ENCODE measurements at regions not wholly inside any gene's neighbourhood (a gene's known extent, or its start where the extent isn't known, plus 50 kb on each side); places are given as distances from the start of the nearest gene placed in this dataset.

DNA sequence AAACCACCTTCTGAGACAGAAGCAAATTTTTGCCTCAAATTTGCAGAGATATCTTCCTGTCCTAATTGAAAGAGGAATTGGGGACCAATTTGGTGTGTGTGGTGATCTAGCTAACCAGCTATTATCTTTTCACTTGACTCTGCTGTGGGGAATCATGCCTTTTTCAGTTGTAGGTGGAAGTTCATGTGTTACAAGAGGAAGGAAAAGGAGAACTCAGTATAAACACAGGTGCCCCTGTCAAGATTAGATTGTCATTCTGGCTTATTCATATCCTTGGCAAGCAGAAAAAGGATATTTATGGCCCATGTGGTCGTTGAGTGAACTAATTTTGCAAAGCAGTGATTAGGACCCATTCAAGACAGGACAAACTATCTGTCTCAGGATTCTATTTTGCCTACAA lies 336.8 kb upstream of the SLC30A5 start:
- ATAC-seq = no peak

DNA sequence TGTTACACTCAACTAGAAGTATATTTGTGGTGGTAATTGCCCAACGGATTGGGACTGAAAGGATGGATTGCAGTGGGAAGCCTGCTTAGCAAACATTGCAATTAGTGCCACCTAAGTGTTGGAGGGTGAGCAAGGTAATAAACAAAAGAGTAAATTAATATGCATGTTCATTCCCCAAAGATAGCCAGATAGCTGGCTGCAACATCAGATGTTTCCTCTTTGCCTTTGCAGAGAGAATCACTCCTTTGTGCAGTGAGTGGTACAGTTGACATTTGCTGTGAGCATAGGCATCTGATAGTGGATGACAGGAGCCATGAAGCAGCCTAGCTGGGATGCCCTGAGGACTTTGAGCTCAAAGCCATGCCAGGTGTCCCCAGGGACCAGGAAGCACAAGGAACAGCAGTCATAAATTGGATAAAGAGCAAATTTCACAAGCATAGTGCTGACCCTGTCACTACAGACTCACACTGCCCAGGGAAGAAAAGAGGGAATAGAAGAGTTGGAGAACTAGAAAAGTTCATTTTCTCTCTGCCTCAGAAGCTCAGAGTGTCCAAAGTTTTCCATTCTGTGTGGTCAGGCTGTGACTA lies 336.1 kb upstream of the SLC30A5 start:
- no peak for ATAC-seq

- ATAC-seq = no peak
Observed at GRCh38 chr5:68759593-68759992, 334.2 kb upstream of the SLC30A5 start.

DNA sequence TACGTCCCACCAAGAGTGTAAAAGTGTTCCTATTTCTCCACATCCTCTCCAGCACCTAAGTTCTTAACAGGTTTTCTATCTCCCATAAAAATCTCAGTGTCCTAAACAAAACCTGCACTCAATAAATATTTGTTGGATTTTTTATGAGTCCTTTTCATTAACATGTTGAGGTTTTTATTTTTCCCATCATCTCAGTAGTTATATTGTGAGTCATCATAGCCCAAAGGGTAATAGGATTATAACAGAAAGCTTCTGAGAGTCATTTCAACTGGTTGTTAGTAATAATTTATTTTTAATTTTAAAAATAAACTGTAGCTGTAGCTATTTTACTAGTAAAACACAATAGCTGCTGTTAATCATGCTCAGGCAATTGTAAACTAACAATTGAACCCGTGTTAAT lies 331.6 kb upstream of the SLC30A5 start:
- no peak for ATAC-seq

DNA sequence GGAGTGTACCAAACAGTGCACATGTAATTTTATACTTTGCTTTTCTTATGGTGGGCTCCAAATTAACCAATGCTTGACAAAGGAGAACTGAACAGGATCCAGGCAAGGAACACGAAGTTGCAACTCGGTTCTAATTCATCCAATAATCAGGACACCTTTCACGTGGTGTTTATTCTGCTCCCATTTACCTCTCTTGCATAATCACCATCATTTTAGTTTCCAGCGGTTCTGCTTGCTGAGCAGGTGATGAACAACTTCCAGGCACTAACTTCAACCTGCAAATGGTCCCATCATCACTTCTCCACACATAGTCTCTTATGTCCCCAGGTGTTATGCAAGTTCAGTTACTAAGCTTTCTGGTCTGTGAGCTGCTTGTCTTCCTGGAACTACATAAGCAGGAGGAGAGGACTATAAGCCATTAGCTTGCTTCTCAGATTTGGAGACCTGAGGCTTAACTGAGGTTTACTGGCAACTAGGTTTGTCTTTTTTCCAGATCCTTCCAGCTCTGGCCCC lies 326.8 kb upstream of the SLC30A5 start:
- no peak for ATAC-seq

- no peak for ATAC-seq
Observed at GRCh38 chr5:68770551-68770950, 323.3 kb upstream of the SLC30A5 start.

GRCh38 chr5:68771221-68771620 lies 322.6 kb upstream of the SLC30A5 start:
- no peak for ATAC-seq

DNA sequence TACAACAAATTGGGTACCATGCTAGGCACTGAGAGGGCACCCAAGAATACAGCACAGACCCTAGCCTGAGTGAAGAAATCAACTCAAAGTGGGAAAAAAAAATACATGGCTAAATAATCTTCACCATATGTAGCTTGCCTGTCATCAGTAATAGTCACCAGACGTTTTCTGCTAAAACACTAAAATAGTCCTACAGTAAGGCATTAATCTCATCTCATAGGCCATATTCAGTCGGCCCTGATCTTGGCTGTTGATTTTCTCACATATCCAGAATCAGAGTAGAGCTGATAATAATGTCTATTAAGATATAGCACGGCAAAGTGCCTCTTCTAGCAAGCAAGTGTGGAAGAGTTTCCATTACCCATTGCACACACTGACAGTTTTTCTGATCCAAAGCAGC lies 322.1 kb upstream of the SLC30A5 start:
- no peak for ATAC-seq

DNA sequence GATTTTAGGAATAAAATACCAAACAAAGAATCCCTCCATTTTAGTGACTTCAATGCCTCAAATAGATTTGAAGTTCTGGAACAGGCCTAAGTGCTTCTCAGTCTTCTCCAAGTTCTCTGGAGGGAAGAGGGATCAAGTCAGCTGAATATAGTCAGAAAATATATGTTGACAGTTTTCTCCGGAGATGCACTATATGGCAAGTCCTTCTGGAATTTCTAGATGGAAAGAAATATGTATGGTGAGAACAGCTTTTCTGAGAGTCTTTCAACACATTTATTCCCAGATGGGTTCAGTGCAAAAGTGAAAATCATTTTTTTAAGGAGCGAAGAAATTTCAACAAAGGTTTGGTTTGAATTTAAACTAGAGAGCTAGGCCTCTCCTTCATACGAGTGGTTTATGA lies 317.4 kb upstream of the SLC30A5 start:
- ATAC-seq = no peak

DNA sequence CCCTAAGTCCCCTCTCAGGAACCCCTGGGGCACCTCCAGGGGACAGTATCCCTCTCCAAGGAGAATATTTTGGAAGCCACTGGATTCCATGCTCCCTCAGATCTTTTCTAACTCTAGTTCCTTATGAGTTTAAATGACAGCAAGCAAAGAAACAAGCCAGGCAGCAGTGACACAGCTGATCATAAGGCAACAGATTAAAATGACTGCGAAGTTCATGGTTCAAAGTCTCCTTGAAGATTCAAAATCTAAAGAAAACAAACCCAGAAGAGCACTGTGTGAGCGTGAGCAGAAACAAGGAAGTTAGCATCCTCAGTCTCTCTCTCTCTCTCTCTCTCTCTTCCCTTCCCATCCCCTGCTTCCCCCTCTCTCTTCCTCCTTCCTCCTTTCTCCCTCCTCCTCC lies 316.7 kb upstream of the SLC30A5 start:
- no peak for ATAC-seq

- no peak for ATAC-seq
Observed at GRCh38 chr5:68778484-68778883, 315.3 kb upstream of the SLC30A5 start.

DNA sequence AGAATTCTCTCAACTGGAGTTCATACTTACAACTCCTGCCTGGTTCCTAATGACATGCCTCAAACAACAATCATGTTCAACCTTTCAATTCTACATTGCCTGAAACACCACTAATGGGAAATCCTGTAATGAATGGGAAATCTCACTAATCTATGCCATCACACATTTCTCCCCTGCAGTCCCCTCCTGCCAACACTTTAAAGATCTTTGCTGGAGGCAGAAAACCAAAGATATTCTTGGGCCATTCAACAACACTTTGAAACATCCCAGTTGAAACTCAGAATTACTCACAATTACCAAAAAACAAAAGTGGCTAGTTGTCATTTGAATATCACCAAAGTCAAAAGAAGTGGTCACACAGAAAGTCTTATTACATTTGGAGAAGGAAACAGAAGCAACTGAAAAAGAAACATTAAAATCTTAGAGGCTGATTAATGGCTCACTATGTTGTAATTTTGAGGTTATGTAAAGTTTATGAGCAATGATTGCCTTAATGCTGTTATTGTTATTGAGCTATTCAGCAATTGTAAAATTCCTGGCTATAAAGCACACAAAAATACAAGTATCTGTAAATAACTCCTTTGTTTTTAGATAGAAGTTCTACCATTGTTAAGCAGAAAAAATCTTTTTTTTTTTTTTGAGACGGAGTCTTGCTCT lies 313.4 kb upstream of the SLC30A5 start:
- ATAC-seq = no peak

DNA sequence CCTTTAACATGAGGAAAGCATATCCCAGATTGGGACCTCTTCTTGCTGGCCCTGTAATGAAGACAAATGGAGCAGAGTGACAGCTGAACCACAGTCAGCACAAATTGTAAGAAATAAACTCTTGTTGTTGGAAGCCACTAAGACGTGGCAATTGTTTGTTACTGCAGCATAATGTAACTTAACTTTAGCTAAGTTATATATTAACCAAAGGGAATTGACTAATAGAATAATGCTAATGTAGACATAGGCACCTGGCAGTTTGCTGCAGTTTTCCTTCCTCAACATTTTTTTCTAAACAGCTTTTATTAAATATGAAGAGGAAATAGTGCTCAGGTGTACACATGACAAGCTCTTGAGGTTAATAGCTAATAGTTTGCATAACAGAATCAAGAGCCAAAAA lies 300.7 kb upstream of the SLC30A5 start:
- no peak for ATAC-seq

DNA sequence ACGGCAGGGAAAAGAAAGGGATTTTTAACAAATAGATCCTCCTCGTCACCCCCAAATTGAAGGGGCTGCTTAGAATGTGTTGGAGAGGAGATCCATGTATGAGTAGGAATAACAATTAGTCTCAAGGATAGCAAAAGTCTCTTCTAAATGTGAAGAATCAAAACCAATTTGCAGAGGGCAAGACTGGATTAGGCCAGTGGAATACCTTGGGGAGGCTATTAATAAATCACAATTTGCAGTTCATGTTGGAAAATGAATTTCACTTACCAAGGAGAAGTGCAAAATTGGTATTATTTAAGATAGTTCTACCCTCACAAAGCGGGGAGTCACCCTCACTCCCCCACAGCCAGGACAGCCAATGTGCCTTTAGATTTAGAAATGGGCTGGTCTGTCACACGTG lies 299.8 kb upstream of the SLC30A5 start:
- no peak for ATAC-seq

DNA sequence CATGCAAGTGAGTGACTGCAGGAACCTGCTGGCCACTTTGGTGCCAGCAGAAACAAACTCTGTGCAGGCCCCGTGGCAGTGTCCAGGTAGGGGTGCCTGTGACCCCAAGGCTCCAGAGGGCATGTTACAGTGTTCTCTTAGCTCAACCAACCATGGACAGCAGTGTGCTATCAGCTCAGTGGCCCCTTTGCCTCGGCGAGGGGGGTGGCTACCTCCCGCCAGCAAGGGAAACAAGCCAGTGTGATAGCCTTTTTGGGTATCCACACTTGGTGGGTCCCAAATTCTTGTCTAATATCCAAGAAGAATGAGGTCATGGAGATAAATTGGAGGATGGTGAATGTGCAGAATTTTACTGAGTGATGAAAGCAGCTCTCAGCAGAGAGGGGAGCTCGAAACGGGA lies 298.6 kb upstream of the SLC30A5 start:
- ATAC-seq = no peak

- no peak for ATAC-seq
Observed at GRCh38 chr5:68798877-68799843, 294.7 kb upstream of the SLC30A5 start.

GRCh38 chr5:68802430-68802829 lies 291.4 kb upstream of the SLC30A5 start:
- no peak for ATAC-seq

DNA sequence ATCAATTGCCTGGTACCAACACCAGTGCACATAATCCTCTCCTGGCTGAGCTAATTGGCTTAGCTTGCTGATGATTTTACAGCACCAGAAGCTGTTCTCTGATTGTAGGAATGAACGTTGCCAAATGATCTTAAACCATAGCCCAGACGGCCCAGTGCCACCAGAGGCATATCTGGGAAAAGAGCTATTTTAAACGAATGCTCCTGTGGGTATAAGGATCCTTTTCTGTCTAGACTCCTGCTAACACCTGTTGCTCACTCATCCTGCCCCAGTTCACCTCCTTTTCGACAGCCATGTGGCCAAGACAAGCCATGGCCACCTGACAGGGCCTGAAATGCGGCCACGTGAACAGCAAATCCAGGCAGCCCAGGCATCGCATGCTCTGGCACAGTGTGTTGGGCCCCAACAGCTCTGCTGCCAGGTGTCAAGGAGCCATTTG lies 289.9 kb upstream of the SLC30A5 start:
- no peak for ATAC-seq

DNA sequence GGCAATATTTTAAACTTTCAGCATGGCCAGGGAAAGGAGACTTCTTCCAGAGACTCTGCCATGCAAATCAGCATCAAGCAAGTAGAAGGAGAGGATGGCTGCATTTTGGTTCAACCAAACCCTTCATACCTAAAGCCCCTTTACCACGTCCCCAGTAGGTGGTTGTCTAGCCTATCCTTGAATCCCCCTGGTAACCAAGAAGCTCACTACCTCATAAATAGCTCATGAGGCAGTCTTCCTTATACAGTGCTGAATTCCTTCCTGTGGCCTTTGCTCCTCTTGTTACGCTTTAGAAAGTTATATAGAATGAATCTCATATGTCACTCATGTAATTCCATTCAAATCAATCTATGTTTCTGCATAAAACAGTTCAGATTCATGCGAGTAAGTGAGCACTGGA lies 289.5 kb upstream of the SLC30A5 start:
- no peak for ATAC-seq

- no peak for ATAC-seq
Observed at GRCh38 chr5:68805444-68805843, 288.4 kb upstream of the SLC30A5 start.

GRCh38 chr5:68817632-68818031 lies 276.2 kb upstream of the SLC30A5 start:
- no peak for ATAC-seq

DNA sequence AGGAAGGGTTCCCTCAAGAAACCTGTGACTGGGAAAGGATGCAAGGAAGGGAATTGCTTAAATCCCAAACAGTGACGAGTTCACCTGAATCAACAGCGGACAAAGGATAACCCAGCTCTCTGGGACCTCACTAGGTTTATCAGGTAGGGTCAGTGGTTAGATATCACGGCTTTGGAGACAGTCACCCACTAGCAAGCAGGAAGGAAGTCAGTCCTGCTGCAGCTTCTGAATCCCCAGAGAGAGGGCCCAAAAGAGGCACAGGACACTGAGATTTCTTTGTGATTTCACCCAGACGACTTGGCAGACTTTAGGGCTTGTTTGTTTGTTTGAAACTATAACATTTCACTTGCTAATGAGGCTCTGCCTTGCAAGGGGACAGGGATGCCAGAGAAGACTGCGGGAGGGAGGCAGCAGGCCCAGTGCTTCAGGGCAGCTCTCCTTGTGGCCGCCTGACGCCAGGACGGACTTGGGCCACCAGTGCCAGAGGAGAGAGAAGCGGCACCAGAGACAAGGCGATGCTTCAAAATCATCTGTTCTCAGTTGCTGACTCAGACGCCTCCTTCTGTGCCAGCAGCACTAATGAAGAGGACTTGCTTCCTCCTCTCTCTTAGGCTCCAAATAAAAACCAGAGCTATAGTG lies 275.6 kb upstream of the SLC30A5 start:
- ATAC-seq = no peak

DNA sequence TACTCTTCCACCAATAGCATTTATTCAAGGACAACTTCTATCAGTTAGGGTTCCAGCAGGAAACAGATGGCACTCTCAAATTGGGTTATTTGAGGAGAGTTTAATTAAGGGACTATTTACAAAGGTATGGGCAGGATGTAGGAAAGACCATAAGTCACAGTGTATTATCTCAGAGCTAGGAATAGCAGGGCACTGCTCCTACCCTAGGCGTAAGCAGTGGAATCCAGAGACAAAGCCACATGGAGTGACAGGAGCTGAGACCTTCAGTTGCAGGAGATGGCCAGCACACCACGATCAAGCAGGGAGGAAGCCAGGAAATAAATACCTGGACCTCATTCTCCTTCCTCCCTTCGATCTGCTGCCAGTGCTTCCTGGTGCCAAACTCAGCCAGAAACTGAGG lies 274.9 kb upstream of the SLC30A5 start:
- no peak for ATAC-seq

Measured in activated CD4-positive, CD25-positive, alpha-beta regulatory T cell treated with anti-CD3 and anti-CD28 coated beads, Interleukin-2, amount 50 U/mL, for 24 hours (primary cell).